BLaER1 treated with 17β-estradiol and CSF1 and Interleukin-3, amounts not matched to agents 10 nM and 100 nM (cell line): ENCODE measurements at regions not wholly inside any gene's neighbourhood (a gene's known extent, or its start where the extent isn't known, plus 50 kb on each side); places are given as distances from the start of the nearest gene placed in this dataset.
A peak's percentile ranks its signal among the peaks of the same experiment; 100 is the strongest.

Experiments
- H3K27ac ChIP-seq, 11 experiments: shearing (Covaris generic); formaldehyde crosslinking; 2 replicates each; pipeline ENCODE4 v1.8.1; 2022
- H3K27me3 ChIP-seq, 11 experiments: shearing (Covaris generic); formaldehyde crosslinking; 2 replicates each; pipeline ENCODE4 v1.8.1; 2022
- H3K36me3 ChIP-seq, 11 experiments: shearing (Covaris generic); formaldehyde crosslinking; 2 replicates each; pipeline ENCODE4 v1.8.1; 2022
- H3K4me1 ChIP-seq, 10 experiments: shearing (Covaris generic); formaldehyde crosslinking; 2 replicates each; pipeline ENCODE4 v1.8.1; 2022
- H3K4me2 ChIP-seq, 11 experiments: shearing (Covaris generic); formaldehyde crosslinking; 2 replicates each; pipeline ENCODE4 v1.8.1; 2022
- H3K4me3 ChIP-seq, 10 experiments: shearing (Covaris generic); formaldehyde crosslinking; 2 replicates each; pipeline ENCODE4 v1.8.1; 2022
- H3K9ac ChIP-seq, 11 experiments: shearing (Covaris generic); formaldehyde crosslinking; 2 replicates each; pipeline ENCODE4 v1.8.1; 2022
- H3K9me3 ChIP-seq, 11 experiments: shearing (Covaris generic); formaldehyde crosslinking; replicated peaks in 1 of 11; 2 replicates each; pipeline ENCODE4 v1.8.1; 2022
- H4K20me1 ChIP-seq, 11 experiments: shearing (Covaris generic); formaldehyde crosslinking; 2 replicates each; pipeline ENCODE4 v1.8.1; 2022
- Cebpa-rat ChIP-seq, 11 experiments: shearing (Covaris generic); IDR thresholded peaks; 2 replicates each; pipeline ENCODE4 v1.8.1; 2022

DNA sequence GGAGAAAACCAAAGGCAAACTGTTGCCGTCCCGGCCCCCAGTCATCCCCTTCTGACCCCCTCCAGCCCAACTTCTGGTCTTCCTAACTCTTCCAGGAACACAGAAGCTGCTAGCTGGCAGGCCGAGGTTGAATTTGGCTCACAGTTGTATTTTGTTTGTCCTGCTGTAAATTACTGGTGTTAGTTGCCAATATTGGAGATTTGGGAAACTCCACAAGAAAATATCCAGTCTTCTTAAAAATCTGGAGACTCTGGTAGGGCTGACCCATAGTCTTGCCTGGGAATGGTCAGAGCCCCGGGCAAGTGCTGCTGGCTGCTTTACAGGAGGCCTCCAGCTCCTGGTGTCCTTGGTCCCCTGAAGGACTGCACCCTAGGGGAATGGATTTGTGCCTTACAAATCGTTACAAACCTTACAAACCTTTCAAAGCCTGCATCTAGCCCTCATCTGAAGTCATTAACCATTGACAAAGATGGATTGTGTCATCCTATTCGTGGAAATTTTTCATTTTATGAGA is 112.0 kb upstream of the MCTP2 start:
- Histone ChIP-seq H3K4me1 (peaks cover 0 to 12% (median 2%) of the 10 kb centered on the region in 10 experiments; a peak in 7 of 20 replicates), H3K27ac (peak overlapping the region in 3 of 11 experiments; percentile 19 to 39 (median 23); a peak in 2 of 22 replicates), H3K9ac (peak overlapping the region in 1 of 11 experiments; percentile 18; a peak in 1 of 22 replicates), H3K9me3 (no peaks in the 10 kb centered on the region), H4K20me1 (no peaks in the 10 kb centered on the region), H3K27me3 (no peaks in the 10 kb centered on the region), H3K4me2 (no peak overlapping the region), H3K4me3 (no peak overlapping the region), H3K36me3 (no peaks in the 10 kb centered on the region)
- TF ChIP-seq Cebpa-rat (IDR thresholded peaks at IDR 0.05) = no peak

DNA sequence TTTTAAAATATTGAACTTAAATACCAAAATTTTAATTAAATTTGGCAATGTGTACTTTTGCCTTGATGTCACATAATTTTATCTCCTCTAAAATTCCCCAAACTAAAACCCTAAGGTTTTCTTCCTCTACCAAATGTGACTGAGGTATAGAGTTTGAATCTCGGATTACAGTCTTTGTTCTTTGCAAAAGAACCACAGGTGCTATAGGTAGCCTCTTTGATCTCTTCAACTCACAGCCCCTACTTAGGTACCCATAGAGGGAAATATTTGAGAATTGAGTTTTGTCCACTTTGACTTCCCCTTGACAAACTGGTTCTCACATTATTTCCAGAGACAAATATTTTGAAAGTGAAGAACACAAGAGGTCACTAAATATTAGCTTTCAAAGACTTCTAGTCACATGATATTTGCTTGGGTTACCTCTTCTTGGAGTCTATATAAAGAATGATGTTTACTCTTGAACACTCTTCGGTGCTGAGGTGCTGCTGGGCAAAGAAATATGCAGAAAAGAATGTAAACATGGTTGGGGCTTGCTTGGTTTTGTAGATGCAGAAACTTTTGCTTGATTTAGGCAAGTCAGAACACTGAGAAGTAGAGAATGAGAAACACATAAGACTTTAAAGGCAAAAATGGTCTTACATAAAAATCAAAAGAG is 120.8 kb upstream of the MCTP2 start:
- Histone ChIP-seq H3K4me3 (no peak overlapping the region), H3K4me2 (no peak overlapping the region), H3K36me3 (no peaks in the 10 kb centered on the region), H3K9ac (no peak overlapping the region), H3K4me1 (peaks cover 0 to 8% (median 2%) of the 10 kb centered on the region in 10 experiments; a peak in 6 of 20 replicates), H4K20me1 (no peaks in the 10 kb centered on the region), H3K9me3 (no peaks in the 10 kb centered on the region), H3K27ac (no peak overlapping the region), H3K27me3 (no peaks in the 10 kb centered on the region)
- no peak for TF ChIP-seq Cebpa-rat (IDR thresholded peaks at IDR 0.05)

DNA sequence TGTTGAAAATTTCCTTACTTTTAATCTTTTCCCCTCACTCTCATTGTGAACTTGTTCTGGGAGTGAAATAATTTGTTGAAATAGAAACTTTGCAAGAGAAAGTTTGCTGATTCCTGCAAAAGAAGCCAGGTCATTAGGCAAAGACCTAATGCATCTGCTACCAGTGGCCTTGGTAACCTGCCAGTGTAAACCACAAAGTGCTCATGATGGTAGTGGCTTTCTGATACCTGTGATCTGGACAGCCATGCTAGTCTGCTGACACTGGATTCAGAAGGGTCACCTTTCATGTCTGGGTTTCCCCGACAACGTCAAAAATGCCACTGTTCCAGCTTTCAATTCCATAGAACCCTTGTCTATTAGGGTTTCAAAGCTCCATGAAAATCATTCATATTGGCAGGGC is 123.7 kb upstream of the MCTP2 start:
- no peak overlapping the region for H3K9ac ChIP-seq

DNA sequence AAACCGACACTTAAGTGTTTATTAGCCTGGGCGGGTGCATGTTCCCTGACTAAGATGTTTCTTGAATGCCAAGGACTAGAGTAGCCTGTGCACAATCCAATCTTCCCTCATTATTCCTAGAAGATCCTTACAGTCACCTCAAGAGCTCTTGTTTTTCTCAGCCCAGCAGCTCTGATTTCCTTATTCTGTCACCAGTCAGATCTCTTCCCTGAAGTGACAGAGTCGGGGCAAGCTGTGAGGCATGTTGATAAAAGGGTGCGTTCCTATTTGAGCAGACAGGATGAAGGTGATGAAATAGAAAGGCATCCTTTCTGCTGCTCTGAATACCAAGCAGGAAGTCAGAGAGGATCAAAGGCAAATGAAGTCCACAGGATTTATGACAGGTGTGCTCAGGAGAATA is 125.6 kb upstream of the MCTP2 start:
- no peaks in the 10 kb centered on the region for H3K36me3 ChIP-seq
- H3K9me3 ChIP-seq = peaks cover 0 to 9% (median 5%) of the 10 kb centered on the region in 11 experiments; a peak in 3 of 22 replicates
- no peak for TF ChIP-seq Cebpa-rat (IDR thresholded peaks at IDR 0.05)
- H3K4me2 ChIP-seq = no peak overlapping the region
- no peaks in the 10 kb centered on the region for H3K27me3 ChIP-seq
- no peak overlapping the region for H3K9ac ChIP-seq
- peaks cover 0 to 8% (median 2%) of the 10 kb centered on the region in 10 experiments; a peak in 6 of 20 replicates for H3K4me1 ChIP-seq
- no peak overlapping the region for H3K4me3 ChIP-seq
- H4K20me1 ChIP-seq = no peaks in the 10 kb centered on the region
- H3K27ac ChIP-seq = no peak overlapping the region

More for the DNA sequence above, 123.7 kb upstream of the MCTP2 start:
- no peaks in the 10 kb centered on the region for H4K20me1 ChIP-seq
- peaks cover 0 to 9% (median 5%) of the 10 kb centered on the region in 11 experiments; a peak in 3 of 22 replicates for H3K9me3 ChIP-seq
- no peak overlapping the region for H3K4me2 ChIP-seq
- no peak overlapping the region for H3K4me3 ChIP-seq
- H3K4me1 ChIP-seq = peaks cover 0 to 8% (median 2%) of the 10 kb centered on the region in 10 experiments; a peak in 6 of 20 replicates
- H3K27me3 ChIP-seq = no peaks in the 10 kb centered on the region
- no peak overlapping the region for H3K27ac ChIP-seq
- H3K36me3 ChIP-seq = no peaks in the 10 kb centered on the region
- no peak for TF ChIP-seq Cebpa-rat (IDR thresholded peaks at IDR 0.05)

DNA sequence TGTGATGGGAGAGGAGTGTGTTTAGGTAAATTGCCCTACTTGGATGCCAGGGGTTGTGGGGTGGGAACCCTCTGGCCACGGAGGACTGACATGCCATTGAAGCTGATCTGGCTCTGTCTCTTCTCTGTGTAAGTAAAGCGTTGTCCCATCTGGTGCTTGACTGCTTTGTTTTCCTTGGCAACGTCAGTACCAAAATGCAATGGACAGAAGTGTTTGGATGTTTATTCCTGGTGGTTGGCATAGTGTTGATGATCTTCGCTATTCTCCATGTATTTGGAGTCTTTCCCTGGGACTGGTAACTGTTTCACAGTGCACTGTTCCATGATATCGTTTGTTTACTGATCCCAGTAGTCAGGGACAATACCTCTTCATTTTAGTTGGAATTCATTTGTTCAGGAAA is 130.5 kb upstream of the MCTP2 start:
- H4K20me1 ChIP-seq = no peaks in the 10 kb centered on the region
- H3K27me3 ChIP-seq = no peaks in the 10 kb centered on the region
- no peak overlapping the region for H3K9ac ChIP-seq
- no peak overlapping the region for H3K27ac ChIP-seq
- H3K4me2 ChIP-seq = no peak overlapping the region
- no peak overlapping the region for H3K4me3 ChIP-seq
- no peaks in the 10 kb centered on the region for H3K36me3 ChIP-seq
- peaks cover 0 to 9% (median 5%) of the 10 kb centered on the region in 11 experiments; a peak in 3 of 22 replicates for H3K9me3 ChIP-seq
- no peak for TF ChIP-seq Cebpa-rat (IDR thresholded peaks at IDR 0.05)
- no peaks in the 10 kb centered on the region for H3K4me1 ChIP-seq

DNA sequence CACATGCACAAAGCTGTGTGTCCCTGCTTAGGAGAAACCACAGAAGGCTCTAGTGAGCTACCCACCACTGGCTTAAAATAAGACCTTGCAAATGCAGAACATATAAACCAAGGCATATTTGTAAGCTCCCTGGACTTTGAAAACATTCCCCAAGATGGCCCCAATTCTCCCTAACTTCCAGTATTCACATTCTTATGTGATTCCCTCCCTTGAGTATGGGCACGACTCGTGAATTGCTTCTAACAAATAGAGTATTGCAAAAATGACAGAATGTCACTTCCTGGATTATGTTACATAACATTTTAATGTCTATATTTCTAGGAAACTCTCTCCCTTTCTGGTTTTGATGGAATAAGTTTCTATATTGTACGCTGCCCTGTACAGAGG is 131.8 kb upstream of the MCTP2 start:
- Histone ChIP-seq H3K9me3 (peaks cover 0 to 7% (median 4%) of the 10 kb centered on the region in 11 experiments; a peak in 3 of 22 replicates), H3K27ac (no peak overlapping the region), H3K9ac (no peak overlapping the region), H3K4me1 (no peaks in the 10 kb centered on the region), H3K27me3 (no peaks in the 10 kb centered on the region), H3K4me3 (no peak overlapping the region), H4K20me1 (no peaks in the 10 kb centered on the region), H3K36me3 (no peaks in the 10 kb centered on the region), H3K4me2 (no peak overlapping the region)
- TF ChIP-seq Cebpa-rat (IDR thresholded peaks at IDR 0.05) = no peak

DNA sequence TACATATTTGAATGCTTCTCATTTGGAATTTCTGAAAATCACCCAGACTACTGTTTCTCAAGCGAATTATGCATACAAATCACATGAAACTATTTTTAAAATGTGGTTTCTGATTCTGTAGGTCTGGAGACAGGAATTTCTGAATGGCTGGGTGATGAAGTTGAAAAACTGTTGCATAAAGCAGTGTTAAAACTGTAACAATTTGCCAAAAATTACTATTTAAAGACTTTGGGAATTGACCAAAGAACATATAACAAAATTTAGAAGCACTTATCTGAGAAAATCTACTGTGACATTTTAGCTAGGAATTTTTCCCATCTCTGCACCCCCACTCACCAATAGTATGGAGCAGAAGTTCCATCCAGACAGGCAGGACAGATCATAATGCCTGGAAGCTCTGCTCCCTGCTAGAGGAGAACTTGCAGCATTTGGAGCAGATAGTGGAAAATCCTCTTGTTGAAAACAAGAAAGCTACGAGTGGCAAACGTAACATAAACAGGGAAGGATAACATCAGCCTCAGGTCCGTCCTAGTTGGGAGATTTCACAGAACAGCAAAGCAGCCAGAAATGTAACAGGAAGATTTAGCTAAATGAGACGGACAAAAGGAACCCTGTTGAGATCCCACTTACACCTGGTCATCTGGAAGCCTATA is 132.3 kb upstream of the MCTP2 start:
- Histone ChIP-seq H3K4me3 (no peak overlapping the region), H3K9me3 (peaks cover 0 to 3% (median under 1%) of the 10 kb centered on the region in 11 experiments; a peak in 2 of 22 replicates), H3K4me2 (no peak overlapping the region), H3K27ac (no peak overlapping the region), H3K9ac (no peak overlapping the region), H3K36me3 (no peaks in the 10 kb centered on the region), H3K27me3 (no peaks in the 10 kb centered on the region), H3K4me1 (no peaks in the 10 kb centered on the region), H4K20me1 (no peaks in the 10 kb centered on the region)
- no peak for TF ChIP-seq Cebpa-rat (IDR thresholded peaks at IDR 0.05)

DNA sequence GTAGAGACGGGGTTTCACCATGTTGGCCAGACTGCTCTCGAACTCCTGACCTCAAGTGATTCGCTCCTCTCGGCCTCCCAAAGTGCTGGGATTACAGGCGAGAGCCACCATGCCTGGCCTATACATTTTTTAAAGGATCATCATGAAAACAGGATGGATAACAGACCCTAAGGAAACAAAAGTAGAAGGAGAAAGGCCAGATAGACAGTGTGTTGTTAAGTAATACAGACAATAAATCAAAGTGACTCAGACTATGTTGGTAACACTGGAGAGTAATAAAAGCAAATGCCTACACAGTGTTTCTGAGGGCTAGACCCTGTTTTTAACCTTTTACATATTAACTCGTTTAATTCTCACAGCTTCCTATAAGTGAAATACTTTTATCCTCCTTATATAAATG is 133.8 kb upstream of the MCTP2 start:
- no peaks in the 10 kb centered on the region for H3K4me1 ChIP-seq
- H3K27ac ChIP-seq = no peak overlapping the region
- no peaks in the 10 kb centered on the region for H3K27me3 ChIP-seq
- no peak overlapping the region for H3K4me2 ChIP-seq
- no peak overlapping the region for H3K4me3 ChIP-seq
- no peak for TF ChIP-seq Cebpa-rat (IDR thresholded peaks at IDR 0.05)
- H3K36me3 ChIP-seq = no peaks in the 10 kb centered on the region
- H3K9me3 ChIP-seq = no peaks in the 10 kb centered on the region
- H3K9ac ChIP-seq = no peak overlapping the region
- no peaks in the 10 kb centered on the region for H4K20me1 ChIP-seq

DNA sequence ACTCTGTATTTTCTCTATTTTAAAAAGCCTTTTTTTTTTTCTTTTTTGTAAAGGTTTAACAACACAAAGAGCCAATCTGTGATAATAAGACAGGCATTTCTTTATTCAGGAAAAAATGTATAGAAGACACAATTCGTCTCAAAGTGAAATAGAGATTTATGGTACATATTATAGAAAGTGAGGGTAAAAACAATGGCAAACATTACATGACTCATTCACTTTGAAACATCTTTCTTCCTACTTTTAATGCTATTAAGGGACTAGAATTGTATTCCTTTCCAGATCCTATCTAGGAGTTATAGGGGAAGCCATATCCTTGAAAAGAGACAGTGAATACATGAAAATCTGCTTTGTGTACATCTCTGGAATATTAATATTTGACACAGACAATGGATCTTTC is 137.1 kb upstream of the MCTP2 start:
- no peaks in the 10 kb centered on the region for H3K4me1 ChIP-seq
- no peak overlapping the region for H3K27ac ChIP-seq
- no peaks in the 10 kb centered on the region for H4K20me1 ChIP-seq
- no peak overlapping the region for H3K4me3 ChIP-seq
- no peak for TF ChIP-seq Cebpa-rat (IDR thresholded peaks at IDR 0.05)
- no peaks in the 10 kb centered on the region for H3K27me3 ChIP-seq
- no peak overlapping the region for H3K4me2 ChIP-seq
- no peak overlapping the region for H3K9ac ChIP-seq
- H3K36me3 ChIP-seq = no peaks in the 10 kb centered on the region
- H3K9me3 ChIP-seq = no peaks in the 10 kb centered on the region
